Stomach (tissue), 4 donors: ENCODE measurements at regions not wholly inside any gene's neighbourhood (a gene's known extent, or its start where the extent isn't known, plus 50 kb on each side); places are given as distances from the start of the nearest gene placed in this dataset.

Experiments used
- CTCF ChIP-seq, 7 experiments: fragments of 450-650 bp in 4 of 7; fragments of 200-600 bp in 3 of 7; sonication (generic) in 3 of 7; IDR thresholded peaks; one replicate each; pipeline ENCODE4 v1.5.1; 2016 to 2019; ENCODE audit warnings: antibody characterized with exemption in 7 of 7, control low read depth in 2 of 7, mild to moderate bottlenecking in 1 of 7
- POLR2A ChIP-seq, 4 donors: fragments of 450-650 bp; IDR thresholded peaks; one replicate each; pipeline ENCODE4 v1.6.1; 2016; ENCODE audit warnings: antibody characterized with exemption in 4 of 4, control low read depth in 2 of 4, mild to moderate bottlenecking in 1 of 4, moderate library complexity in 1 of 4

DNA sequence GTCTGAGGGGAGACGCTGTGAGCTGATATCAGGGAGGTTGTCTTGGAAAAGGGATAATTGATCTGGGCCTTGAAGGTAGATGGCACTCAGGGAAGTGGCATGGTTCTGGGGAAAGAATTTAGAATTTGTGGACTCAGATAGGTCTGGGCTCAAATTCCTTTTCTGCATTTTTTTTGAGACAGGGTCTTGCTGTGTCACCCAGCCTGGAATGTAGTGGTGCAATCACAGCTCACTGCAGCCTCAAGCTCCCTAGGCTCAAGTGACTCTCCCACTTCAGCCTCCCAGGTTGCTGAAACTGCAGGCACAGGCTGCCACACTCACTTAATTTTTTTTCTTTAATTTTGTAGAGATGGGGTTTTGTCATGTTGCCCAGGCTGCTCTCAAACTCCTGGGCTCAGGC is 98.1 kb upstream of the NCOR2 start:
- TF ChIP-seq POLR2A (IDR thresholded peaks at IDR 0.05) (no peak), CTCF (IDR thresholded peaks at IDR 0.05) (no peak)
